K562 (cell line): ENCODE measurements at regions not wholly inside any gene's neighbourhood (a gene's known extent, or its start where the extent isn't known, plus 50 kb on each side); places are given as distances from the start of the nearest gene placed in this dataset.

Experiments used
- ATAC-seq: fragments of 200-7000 bp; cut with Tn5 transposase; 3 replicates; pipeline ENCODE4 v1.9.1; 2020; ENCODE audit warnings: moderate library complexity
- BruUV-seq: library from RNA; stranded (reverse); fragments of 400-500 nt; replicated peaks from 2 replicates; lab custom pipeline; 2021; lab: Mats Ljungman, UMichigan
- CTCF ChIA-PET: fragments of 300-600 bp; formaldehyde crosslinking; extraction: SDS; loops from one replicate; lab custom pipeline; 2021; ENCODE audit warnings: low intra/inter-chr PET ratio; lab: Yijun Ruan, JAX
- POLR2A ChIA-PET: fragments of 300-600, 350-650 bp; sonication (Branson Sonifier 250); formaldehyde crosslinking; extraction: SDS; loops from one replicate; lab custom pipeline; 2021; ENCODE audit warnings: antibody characterized with exemption, inconsistent platforms; lab: Yijun Ruan, JAX
- DNase-seq, 4 experiments: peaks; one replicate each; pipeline versions ENCODE4 v3.0.0 to v3.0.0-alpha.2; 2011 to 2018; ENCODE audit warnings: low spot score in 3 of 4, mixed read lengths in 3 of 4; ENCODE audit errors: extremely low read depth in 1 of 4
- FAIRE-seq: peaks from 2 replicates; lab custom pipeline; 2011; peaks lifted over from hg19 to GRCh38; lab: Jason Lieb, UNC
- H2AFZ ChIP-seq: 2 replicates; pipeline ENCODE4 v1.6.0; 2011; ENCODE audit warnings: low read depth, low read length, control low read depth, inconsistent platforms
- H3K27ac ChIP-seq: fragments of 200-600 bp; 3 replicates; pipeline ENCODE4 v1.8.0; 2011; ENCODE audit warnings: low read depth, mild to moderate bottlenecking, control low read depth, inconsistent platforms, low read length, moderate library complexity, mixed read lengths; ENCODE audit errors: extremely low read depth
- H3K27me3 ChIP-seq, 2 experiments: fragments of 300-600 bp in 1 of 2; 2 replicates in 1 of 2; 3 replicates in 1 of 2; pipeline versions ENCODE4 v1.6.0 to v1.8.0; 2011; ENCODE audit warnings: inconsistent platforms in 2 of 2, low read length in 2 of 2, mild to moderate bottlenecking in 1 of 2, mixed read lengths in 1 of 2, moderate library complexity in 1 of 2; ENCODE audit not compliant: control insufficient read depth in 2 of 2, insufficient read depth in 2 of 2
- H3K36me3 ChIP-seq: fragments of 300-600 bp; 3 replicates; pipeline ENCODE4 v1.8.0; 2011; ENCODE audit warnings: mild to moderate bottlenecking, low read length, inconsistent platforms; ENCODE audit not compliant: control insufficient read depth, insufficient read depth
- H3K4me1 ChIP-seq, 2 experiments: fragments of 200-600 bp in 1 of 2; replicated peaks in 1 of 2; 2 replicates in 1 of 2; 3 replicates in 1 of 2; pipeline versions ENCODE4 v1.5.1 to v1.8.0; 2011; ENCODE audit warnings: inconsistent platforms in 2 of 2, low read length in 2 of 2, mild to moderate bottlenecking in 1 of 2, mixed read lengths in 1 of 2, moderate library complexity in 1 of 2; ENCODE audit not compliant: control insufficient read depth in 2 of 2, insufficient read depth in 2 of 2
- H3K4me2 ChIP-seq: 2 replicates; pipeline ENCODE4 v1.6.1; 2011; ENCODE audit warnings: low read length, control low read depth, inconsistent platforms, mixed read lengths; ENCODE audit not compliant: insufficient read depth
- H3K4me3 ChIP-seq: fragments of 200-600 bp; sonication (generic), shearing (Covaris generic); 2 replicates; pipeline ENCODE4 v1.5.1; 2016; ENCODE audit warnings: control low read depth, inconsistent platforms
- H3K79me2 ChIP-seq: fragments of 200-600 bp; 3 replicates; pipeline ENCODE4 v1.8.0; 2011; ENCODE audit warnings: low read length, inconsistent platforms; ENCODE audit not compliant: control insufficient read depth, insufficient read depth
- H3K9ac ChIP-seq, 2 experiments: 2 replicates each; pipeline versions ENCODE4 v1.6.0 to v1.6.1; 2011; ENCODE audit warnings: low read depth in 2 of 2, low read length in 2 of 2, control low read depth in 1 of 2, inconsistent platforms in 1 of 2, mild to moderate bottlenecking in 1 of 2, mixed read lengths in 1 of 2; ENCODE audit not compliant: insufficient read depth in 1 of 2
- H3K9me1 ChIP-seq: one replicate; pipeline ENCODE4 v1.6.0; 2011; ENCODE audit warnings: inconsistent platforms, mild to moderate bottlenecking, low read length, moderate library complexity; ENCODE audit not compliant: control insufficient read depth, insufficient read depth
- H3K9me3 ChIP-seq: replicated peaks from 2 replicates; pipeline ENCODE4 v1.5.1; 2011; ENCODE audit warnings: low read depth, low read length, inconsistent platforms; ENCODE audit not compliant: control insufficient read depth, insufficient read depth
- H4K20me1 ChIP-seq: replicated peaks from 2 replicates; pipeline ENCODE4 v1.6.1; 2011; ENCODE audit warnings: low read length, inconsistent platforms, mixed read lengths; ENCODE audit not compliant: control insufficient read depth, insufficient read depth
- BCOR ChIP-seq: fragments of 450-650 bp; IDR thresholded peaks from 2 replicates; pipeline ENCODE4 v1.6.1; 2016
- ZBTB11 ChIP-seq, 3 experiments: fragments of 200-800 bp in 1 of 3; fragments of 250-450 bp in 1 of 3; fragments of 450-650 bp in 1 of 3; sonication (Bioruptor Pico) in 1 of 3; sonication (Bioruptor generic) in 1 of 3; formaldehyde crosslinking in 1 of 3; IDR thresholded peaks; 2 replicates each; pipeline versions ENCODE4 v1.6.1 to v1.8.0; 2016 to 2022; ENCODE audit warnings: mild to moderate bottlenecking in 2 of 3, missing genetic modification characterization in 2 of 3, missing compliant biosample characterization in 1 of 3, moderate library complexity in 1 of 3
- WGBS: fragments of 100-300 bp; shearing (Covaris generic); methylation state at CpG from one replicate; pipeline ENCODE4 v1.1.6; 2016; ENCODE audit warnings: low coverage, mixed read lengths; ENCODE audit not compliant: insufficient coverage; ENCODE audit errors: missing lambda C conversion rate; 5-methylcytosine and 5-hydroxymethylcytosine counted together
- in situ Hi-C: fragments of 300-500 bp; cut with MboI; formaldehyde crosslinking; loops from 4 replicates; pipeline ENCODE4 v1.15.0; 2018; ENCODE audit warnings: inconsistent platforms, mixed read lengths
- intact Hi-C: fragments of 100-400 bp; cut with micrococcal nuclease; formaldehyde crosslinking; loops from 2 replicates; pipeline ENCODE4 v1.14.2; 2022

- no peak overlapping the region for H2AFZ ChIP-seq
- DNase-seq (no peak), FAIRE-seq (no peak), ATAC-seq (no peak)
- intact Hi-C loops = no loop called here
- ChIA-PET POLR2A (no interaction called here), CTCF (no interaction called here)
- TF ChIP-seq BCOR (no peak), ZBTB11 (CRISPR knock-in tag; IDR thresholded peaks at IDR 0.05) (peak in 1 of 3 experiments; percentile 31; a peak in 2 of 6 replicates)
- H3K9me3 ChIP-seq = no peaks in the 10 kb centered on the region
- H3K79me2 ChIP-seq = no peaks in the 10 kb centered on the region
- no peaks in the 10 kb centered on the region; the same call in 1 of the 2 replicates for H4K20me1 ChIP-seq
- no peak overlapping the region for H3K4me3 ChIP-seq
- 0% methylated on average over 10 of the region's 10 CpGs for WGBS
- no peaks in the 10 kb centered on the region for H3K4me1 ChIP-seq
- H3K27me3 ChIP-seq = peaks cover 3 to 32% of the 10 kb centered on the region in 2 experiments; a peak in 3 of 5 replicates
- in situ Hi-C loops = no loop called here
- no peaks in the 10 kb centered on the region for H3K9me1 ChIP-seq
- H3K4me2 ChIP-seq = no peak overlapping the region
- no TSS peak for BruUV-seq
- no peaks in the 10 kb centered on the region for H3K36me3 ChIP-seq
- no peak overlapping the region for H3K9ac ChIP-seq
- H3K27ac ChIP-seq = no peak overlapping the region
Observed at GRCh38 chr20:48196486-48196885, 411.2 kb upstream of the SULF2 start.
